H1 (cell line): ENCODE measurements at regions not wholly inside any gene's neighbourhood (a gene's known extent, or its start where the extent isn't known, plus 50 kb on each side); places are given as distances from the start of the nearest gene placed in this dataset.

Source experiments
- EGR1 ChIP-seq: IDR thresholded peaks from 2 replicates; pipeline ENCODE4 v1.6.1; 2011; ENCODE audit warnings: low read depth, low read length, borderline replicate concordance
- HDAC6 ChIP-seq: IDR thresholded peaks from one replicate; pipeline ENCODE4 v1.7.1; 2012; ENCODE audit warnings: low read depth, mild to moderate bottlenecking, inconsistent platforms, low read length, moderate library complexity
- JUN ChIP-seq: IDR thresholded peaks from 2 replicates; pipeline ENCODE4 v1.6.1; 2011; ENCODE audit warnings: low read depth, mild to moderate bottlenecking, improper control_type of control experiment, low read length
- POU5F1 ChIP-seq: IDR thresholded peaks from 2 replicates; pipeline ENCODE4 v1.6.1; 2011; ENCODE audit warnings: low read depth, mild to moderate bottlenecking, low read length, moderate library complexity
- SP2 ChIP-seq: IDR thresholded peaks from 2 replicates; pipeline ENCODE4 v1.6.1; 2012; ENCODE audit warnings: mild to moderate bottlenecking, low read length, inconsistent platforms
- TF ChIP-seq, protein P1 (sequence below): fragments of 300-600 bp; sonication (generic); IDR thresholded peaks from 2 replicates; pipeline ENCODE4 v1.7.1; 2012; ENCODE audit warnings: low read length, moderate library complexity, mild to moderate bottlenecking, inconsistent platforms; ENCODE audit not compliant: insufficient replicate concordance
- TF ChIP-seq, protein P2 (sequence below): IDR thresholded peaks from 2 replicates; pipeline ENCODE4 v1.6.1; 2012; ENCODE audit warnings: inconsistent platforms

DNA sequence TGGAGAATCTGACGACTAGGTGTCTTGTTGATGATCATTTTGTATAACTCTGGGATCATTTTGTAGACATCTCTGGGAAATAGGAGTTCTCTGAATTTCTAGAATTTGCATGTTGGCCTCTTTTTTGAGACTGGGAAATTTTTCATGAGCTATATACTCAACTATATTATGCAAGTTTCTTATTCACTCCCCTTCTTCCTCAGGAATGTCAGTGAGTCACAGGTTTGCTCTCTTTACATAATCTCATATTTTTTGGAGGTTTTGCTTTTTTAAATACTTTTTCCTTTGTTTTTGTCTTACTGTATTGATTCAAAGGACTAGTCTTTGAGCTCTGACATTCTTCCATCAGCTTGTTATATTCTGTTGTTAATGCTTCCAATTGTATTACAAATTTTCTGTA, 1324.2 kb downstream of the TECRL start (continued):
- TF ChIP-seq, protein P1, sequence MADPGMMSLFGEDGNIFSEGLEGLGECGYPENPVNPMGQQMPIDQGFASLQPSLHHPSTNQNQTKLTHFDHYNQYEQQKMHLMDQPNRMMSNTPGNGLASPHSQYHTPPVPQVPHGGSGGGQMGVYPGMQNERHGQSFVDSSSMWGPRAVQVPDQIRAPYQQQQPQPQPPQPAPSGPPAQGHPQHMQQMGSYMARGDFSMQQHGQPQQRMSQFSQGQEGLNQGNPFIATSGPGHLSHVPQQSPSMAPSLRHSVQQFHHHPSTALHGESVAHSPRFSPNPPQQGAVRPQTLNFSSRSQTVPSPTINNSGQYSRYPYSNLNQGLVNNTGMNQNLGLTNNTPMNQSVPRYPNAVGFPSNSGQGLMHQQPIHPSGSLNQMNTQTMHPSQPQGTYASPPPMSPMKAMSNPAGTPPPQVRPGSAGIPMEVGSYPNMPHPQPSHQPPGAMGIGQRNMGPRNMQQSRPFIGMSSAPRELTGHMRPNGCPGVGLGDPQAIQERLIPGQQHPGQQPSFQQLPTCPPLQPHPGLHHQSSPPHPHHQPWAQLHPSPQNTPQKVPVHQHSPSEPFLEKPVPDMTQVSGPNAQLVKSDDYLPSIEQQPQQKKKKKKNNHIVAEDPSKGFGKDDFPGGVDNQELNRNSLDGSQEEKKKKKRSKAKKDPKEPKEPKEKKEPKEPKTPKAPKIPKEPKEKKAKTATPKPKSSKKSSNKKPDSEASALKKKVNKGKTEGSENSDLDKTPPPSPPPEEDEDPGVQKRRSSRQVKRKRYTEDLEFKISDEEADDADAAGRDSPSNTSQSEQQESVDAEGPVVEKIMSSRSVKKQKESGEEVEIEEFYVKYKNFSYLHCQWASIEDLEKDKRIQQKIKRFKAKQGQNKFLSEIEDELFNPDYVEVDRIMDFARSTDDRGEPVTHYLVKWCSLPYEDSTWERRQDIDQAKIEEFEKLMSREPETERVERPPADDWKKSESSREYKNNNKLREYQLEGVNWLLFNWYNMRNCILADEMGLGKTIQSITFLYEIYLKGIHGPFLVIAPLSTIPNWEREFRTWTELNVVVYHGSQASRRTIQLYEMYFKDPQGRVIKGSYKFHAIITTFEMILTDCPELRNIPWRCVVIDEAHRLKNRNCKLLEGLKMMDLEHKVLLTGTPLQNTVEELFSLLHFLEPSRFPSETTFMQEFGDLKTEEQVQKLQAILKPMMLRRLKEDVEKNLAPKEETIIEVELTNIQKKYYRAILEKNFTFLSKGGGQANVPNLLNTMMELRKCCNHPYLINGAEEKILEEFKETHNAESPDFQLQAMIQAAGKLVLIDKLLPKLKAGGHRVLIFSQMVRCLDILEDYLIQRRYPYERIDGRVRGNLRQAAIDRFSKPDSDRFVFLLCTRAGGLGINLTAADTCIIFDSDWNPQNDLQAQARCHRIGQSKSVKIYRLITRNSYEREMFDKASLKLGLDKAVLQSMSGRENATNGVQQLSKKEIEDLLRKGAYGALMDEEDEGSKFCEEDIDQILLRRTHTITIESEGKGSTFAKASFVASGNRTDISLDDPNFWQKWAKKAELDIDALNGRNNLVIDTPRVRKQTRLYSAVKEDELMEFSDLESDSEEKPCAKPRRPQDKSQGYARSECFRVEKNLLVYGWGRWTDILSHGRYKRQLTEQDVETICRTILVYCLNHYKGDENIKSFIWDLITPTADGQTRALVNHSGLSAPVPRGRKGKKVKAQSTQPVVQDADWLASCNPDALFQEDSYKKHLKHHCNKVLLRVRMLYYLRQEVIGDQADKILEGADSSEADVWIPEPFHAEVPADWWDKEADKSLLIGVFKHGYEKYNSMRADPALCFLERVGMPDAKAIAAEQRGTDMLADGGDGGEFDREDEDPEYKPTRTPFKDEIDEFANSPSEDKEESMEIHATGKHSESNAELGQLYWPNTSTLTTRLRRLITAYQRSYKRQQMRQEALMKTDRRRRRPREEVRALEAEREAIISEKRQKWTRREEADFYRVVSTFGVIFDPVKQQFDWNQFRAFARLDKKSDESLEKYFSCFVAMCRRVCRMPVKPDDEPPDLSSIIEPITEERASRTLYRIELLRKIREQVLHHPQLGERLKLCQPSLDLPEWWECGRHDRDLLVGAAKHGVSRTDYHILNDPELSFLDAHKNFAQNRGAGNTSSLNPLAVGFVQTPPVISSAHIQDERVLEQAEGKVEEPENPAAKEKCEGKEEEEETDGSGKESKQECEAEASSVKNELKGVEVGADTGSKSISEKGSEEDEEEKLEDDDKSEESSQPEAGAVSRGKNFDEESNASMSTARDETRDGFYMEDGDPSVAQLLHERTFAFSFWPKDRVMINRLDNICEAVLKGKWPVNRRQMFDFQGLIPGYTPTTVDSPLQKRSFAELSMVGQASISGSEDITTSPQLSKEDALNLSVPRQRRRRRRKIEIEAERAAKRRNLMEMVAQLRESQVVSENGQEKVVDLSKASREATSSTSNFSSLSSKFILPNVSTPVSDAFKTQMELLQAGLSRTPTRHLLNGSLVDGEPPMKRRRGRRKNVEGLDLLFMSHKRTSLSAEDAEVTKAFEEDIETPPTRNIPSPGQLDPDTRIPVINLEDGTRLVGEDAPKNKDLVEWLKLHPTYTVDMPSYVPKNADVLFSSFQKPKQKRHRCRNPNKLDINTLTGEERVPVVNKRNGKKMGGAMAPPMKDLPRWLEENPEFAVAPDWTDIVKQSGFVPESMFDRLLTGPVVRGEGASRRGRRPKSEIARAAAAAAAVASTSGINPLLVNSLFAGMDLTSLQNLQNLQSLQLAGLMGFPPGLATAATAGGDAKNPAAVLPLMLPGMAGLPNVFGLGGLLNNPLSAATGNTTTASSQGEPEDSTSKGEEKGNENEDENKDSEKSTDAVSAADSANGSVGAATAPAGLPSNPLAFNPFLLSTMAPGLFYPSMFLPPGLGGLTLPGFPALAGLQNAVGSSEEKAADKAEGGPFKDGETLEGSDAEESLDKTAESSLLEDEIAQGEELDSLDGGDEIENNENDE, result no peak
- TF ChIP-seq SP2, result no peak
- TF ChIP-seq EGR1, result no peak
- TF ChIP-seq HDAC6, result no peak
- TF ChIP-seq POU5F1, result no peak
- TF ChIP-seq JUN, result no peak
- TF ChIP-seq, protein P2, sequence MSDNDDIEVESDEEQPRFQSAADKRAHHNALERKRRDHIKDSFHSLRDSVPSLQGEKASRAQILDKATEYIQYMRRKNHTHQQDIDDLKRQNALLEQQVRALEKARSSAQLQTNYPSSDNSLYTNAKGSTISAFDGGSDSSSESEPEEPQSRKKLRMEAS, result no peak
